Rectal smooth muscle tissue (tissue), 1 donor: ENCODE measurements at regions not wholly inside any gene's neighbourhood (a gene's known extent, or its start where the extent isn't known, plus 50 kb on each side); places are given as distances from the start of the nearest gene placed in this dataset.

Source experiments
- H3K27ac ChIP-seq: one replicate; pipeline ENCODE4 v1.7.0; 2013; ENCODE audit warnings: low read depth, low read length, inconsistent platforms
- H3K27me3 ChIP-seq: one replicate; pipeline ENCODE4 v1.7.0; 2013; ENCODE audit warnings: low read length; ENCODE audit not compliant: control insufficient read depth, insufficient read depth
- H3K36me3 ChIP-seq: one replicate; pipeline ENCODE4 v1.7.0; 2013; ENCODE audit warnings: low read length; ENCODE audit not compliant: control insufficient read depth, insufficient read depth
- H3K4me1 ChIP-seq: one replicate; pipeline ENCODE4 v1.7.0; 2013; ENCODE audit warnings: low read length; ENCODE audit not compliant: control insufficient read depth, insufficient read depth
- H3K4me3 ChIP-seq: one replicate; pipeline ENCODE4 v1.7.0; 2013; ENCODE audit warnings: low read length
- H3K9ac ChIP-seq: one replicate; pipeline ENCODE4 v1.7.0; 2013; ENCODE audit warnings: low read length

DNA sequence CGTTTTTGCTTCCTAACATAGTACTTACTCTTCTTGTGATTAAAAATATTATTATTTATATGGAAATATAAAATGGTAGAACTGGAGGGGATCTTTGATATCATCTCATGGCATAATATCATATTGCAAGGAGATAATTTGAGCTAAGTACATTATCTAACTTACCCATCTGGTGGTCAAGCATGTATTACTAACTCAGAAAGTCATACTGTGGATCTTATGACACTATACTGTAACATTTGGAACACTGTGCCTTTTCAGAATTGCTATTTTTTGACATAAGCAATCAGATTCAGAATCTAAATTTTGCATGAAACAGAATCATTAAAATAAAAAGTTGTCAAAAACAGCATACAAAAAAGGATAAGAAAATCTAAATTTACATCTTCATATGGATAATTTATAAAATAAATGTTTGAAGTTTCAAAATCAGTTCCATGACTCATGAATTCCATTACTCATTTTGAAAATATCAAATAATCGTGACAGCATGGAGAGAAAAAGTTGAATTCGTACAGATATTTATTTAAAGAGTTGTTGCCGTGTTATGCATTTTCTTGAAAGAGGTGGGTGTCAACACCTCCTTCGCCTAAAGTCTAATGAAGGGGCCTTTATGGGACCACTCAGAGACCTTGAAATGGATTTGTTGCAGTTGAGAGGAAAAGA, 928.1 kb downstream of the PDHA2 start:
- Histone ChIP-seq H3K27ac (no peak overlapping the region), H3K9ac (no peak overlapping the region), H3K27me3 (no peaks in the 10 kb centered on the region), H3K4me3 (no peak overlapping the region), H3K4me1 (no peaks in the 10 kb centered on the region), H3K36me3 (no peaks in the 10 kb centered on the region)

DNA sequence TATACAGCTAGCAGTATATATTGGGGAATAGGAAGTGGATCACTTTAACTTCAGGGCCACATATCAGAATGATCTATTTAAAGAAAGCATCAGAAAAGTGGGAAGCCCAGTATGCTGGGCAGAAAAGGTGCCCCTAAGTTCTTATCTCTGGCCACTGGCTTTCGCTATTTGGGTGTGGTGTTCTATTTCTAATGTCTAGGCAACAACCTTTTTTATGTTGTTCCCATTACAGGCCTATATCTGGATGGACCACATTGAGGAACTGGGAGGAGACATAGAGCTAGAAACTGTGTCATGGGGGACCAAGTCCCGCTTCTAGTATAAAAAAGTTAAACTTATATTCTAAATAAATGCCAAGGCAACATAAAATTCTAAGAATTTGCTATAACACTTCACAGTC, 935.6 kb downstream of the PDHA2 start:
- no peak overlapping the region for H3K27ac ChIP-seq
- no peak overlapping the region for H3K4me3 ChIP-seq
- no peaks in the 10 kb centered on the region for H3K36me3 ChIP-seq
- H3K27me3 ChIP-seq: no peaks in the 10 kb centered on the region
- H3K4me1 ChIP-seq: no peaks in the 10 kb centered on the region
- H3K9ac ChIP-seq: no peak overlapping the region

DNA sequence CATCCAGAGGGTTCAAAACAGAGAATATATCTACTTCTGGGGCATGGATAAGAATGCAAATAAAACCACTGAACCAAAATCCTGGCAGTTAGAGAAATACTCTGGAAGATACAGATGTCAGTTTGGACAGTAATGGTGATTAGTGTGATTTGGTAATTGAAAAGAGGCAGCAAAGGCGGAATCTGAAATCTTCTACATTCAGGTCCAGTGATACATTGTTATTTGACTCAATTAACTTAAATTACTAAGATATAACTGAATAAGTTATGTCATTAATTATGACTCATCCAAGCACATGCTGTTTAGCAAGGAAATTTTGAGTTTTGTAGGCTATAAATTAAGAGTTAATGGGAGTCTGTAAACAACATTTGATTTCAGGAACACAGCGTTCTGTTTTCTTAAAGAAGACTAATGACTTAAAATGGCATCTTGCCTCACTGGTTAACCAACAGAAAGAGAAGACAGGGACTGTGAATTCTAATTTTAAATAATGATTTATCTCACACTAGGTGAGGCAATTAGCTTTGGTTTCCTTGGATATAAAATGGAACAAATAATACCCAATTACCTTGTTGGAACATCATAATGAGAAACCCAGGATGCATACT, 937.1 kb downstream of the PDHA2 start:
- Histone ChIP-seq H3K4me1 (no peaks in the 10 kb centered on the region), H3K4me3 (no peak overlapping the region), H3K27me3 (no peaks in the 10 kb centered on the region), H3K9ac (no peak overlapping the region), H3K36me3 (no peaks in the 10 kb centered on the region), H3K27ac (no peak overlapping the region)

DNA sequence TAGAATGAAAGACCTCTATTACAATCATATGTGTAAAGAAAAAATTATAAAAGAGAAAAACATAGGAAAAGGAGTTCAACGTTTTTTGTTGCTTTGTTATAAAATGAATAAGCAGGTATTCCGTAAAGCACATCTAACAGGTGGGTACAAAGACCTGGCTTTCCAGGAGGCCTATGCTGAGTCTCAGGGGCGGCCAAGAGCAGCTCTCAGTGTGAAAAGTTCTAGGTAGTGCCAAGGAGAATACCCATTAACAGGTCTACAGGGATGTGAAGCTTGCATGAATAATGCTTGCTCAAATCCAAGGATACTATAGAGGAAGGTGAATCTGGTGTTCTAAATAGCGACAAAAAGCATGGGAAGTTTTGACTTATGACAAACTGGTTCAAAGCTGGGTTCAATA, 944.4 kb downstream of the PDHA2 start:
- Histone ChIP-seq H3K4me3 (no peak overlapping the region), H3K36me3 (no peaks in the 10 kb centered on the region), H3K27ac (no peak overlapping the region), H3K27me3 (no peaks in the 10 kb centered on the region), H3K4me1 (no peaks in the 10 kb centered on the region), H3K9ac (no peak overlapping the region)

DNA sequence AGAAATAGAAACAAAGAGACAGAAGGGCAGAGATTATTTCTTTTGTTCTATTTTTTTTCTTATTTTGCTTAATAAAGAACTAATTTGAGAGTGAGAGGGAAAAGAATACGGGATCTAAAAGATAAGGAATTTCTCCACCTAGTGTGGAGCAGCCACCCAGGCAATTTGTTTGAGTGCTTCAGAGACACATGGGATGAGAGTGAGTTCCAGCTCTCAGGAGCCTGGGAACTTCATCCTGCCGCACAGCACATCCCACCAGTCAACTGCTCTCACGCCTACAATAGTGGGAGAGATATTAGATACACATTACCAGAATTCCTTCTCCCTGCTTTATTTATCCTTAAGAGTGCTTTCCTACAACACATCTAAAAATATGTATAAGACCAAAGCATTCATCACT, 946.4 kb downstream of the PDHA2 start:
- no peaks in the 10 kb centered on the region for H3K27me3 ChIP-seq
- no peak overlapping the region for H3K9ac ChIP-seq
- H3K4me1 ChIP-seq: no peaks in the 10 kb centered on the region
- H3K27ac ChIP-seq: no peak overlapping the region
- H3K36me3 ChIP-seq: no peaks in the 10 kb centered on the region
- H3K4me3 ChIP-seq: no peak overlapping the region

DNA sequence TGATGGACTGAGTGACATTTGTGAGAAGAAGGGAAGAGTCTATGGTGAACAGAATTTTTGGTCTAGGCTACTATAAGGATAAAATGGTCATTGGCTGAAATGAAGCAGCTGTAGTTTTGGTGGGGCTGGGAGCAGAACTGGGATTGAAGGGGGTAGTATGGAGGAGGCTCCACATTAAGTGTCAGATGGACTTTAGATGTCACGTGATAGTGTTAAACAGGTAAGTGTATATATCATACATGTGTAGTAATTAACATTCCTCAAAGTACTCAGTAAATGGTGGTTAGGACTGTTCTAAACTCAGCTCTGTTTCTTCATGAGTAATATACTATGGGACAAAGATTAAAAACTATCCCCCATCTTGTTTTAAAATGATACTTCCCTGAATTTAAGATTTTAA, 947.9 kb downstream of the PDHA2 start:
- Histone ChIP-seq H3K4me3 (no peak overlapping the region), H3K27me3 (no peaks in the 10 kb centered on the region), H3K9ac (no peak overlapping the region), H3K4me1 (no peaks in the 10 kb centered on the region), H3K27ac (no peak overlapping the region), H3K36me3 (no peaks in the 10 kb centered on the region)

DNA sequence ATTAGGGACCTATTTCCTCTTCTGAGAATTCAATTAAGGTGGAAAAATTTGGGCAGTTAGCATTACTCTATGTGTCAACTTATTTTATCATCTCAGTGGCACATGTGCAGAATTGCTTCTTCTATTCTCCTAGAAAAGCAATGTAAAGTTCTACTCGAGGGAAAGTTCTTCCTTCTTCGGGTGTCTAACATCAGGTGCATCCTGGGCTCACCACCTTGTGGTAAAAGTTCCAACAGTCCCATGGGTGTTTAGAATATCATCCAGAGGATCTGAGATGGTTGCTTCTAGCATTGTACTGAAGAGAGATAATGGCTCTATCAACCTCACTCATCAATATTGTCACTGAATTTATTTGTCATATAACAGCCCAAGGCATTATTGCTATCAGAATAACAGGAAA, 969.7 kb downstream of the PDHA2 start:
- Histone ChIP-seq H3K4me3 (no peak overlapping the region), H3K27ac (no peak overlapping the region), H3K4me1 (no peaks in the 10 kb centered on the region), H3K27me3 (no peaks in the 10 kb centered on the region), H3K36me3 (no peaks in the 10 kb centered on the region), H3K9ac (no peak overlapping the region)

DNA sequence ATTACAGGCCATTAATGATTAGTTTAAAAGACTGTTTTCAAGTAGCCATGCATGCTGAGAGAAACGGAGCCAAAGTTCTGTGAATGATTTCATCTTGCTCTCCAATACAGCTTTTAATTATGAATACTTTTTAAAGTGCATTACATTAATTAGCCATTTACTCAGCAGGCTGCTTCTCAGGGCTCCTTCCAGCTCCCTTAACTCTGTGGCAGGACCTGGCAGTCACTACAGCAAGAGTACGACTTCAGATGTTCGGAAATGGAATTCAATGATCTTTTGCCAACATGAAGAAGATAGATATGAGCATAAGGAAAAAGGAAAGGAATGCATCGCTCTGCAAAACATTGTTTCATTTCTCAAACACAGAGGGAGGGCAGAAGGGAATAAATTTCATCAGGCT, 987.2 kb downstream of the PDHA2 start:
- no peak overlapping the region for H3K4me3 ChIP-seq
- no peaks in the 10 kb centered on the region for H3K27me3 ChIP-seq
- H3K27ac ChIP-seq: no peak overlapping the region
- H3K9ac ChIP-seq: no peak overlapping the region
- no peaks in the 10 kb centered on the region for H3K4me1 ChIP-seq
- no peaks in the 10 kb centered on the region for H3K36me3 ChIP-seq

DNA sequence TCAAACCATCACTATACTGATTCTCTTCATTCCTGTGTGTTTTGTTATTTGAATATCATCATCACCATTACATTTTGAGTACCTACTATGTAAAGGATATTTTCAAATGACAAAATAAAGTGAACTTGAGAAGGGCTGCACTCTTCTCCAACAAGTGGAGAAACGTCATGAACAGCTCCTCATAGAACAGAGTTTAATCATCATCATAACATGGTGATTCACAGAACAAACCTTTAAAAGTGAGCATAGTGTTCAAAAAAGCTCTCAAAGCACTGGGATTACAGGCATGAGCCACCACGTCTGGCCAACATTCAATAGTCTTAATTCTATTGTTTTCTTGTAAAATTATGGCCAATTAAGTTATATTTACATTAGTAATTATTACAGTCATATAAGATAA, 993.9 kb downstream of the PDHA2 start:
- H3K36me3 ChIP-seq: no peaks in the 10 kb centered on the region
- H3K27me3 ChIP-seq: no peaks in the 10 kb centered on the region
- H3K27ac ChIP-seq: no peak overlapping the region
- no peak overlapping the region for H3K4me3 ChIP-seq
- no peaks in the 10 kb centered on the region for H3K4me1 ChIP-seq
- no peak overlapping the region for H3K9ac ChIP-seq

DNA sequence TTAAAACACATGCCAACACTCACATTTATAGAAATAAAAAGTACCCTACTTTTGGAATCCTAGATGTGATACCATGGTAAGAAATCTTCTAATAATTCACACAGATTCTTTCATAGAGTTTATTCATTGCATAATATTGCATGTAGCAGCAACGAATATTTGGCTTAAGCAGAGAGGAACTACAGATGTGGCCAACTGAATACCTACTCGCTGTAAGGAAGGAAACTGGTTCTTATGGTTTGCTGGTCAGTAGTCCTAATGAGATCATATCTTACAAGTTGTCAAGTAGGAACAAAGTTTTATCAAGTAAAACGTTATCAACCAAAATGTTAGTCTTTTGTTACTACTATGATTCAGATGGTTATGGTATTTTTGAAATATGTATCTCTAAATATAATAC, 996.1 kb downstream of the PDHA2 start:
- Histone ChIP-seq H3K27me3 (no peaks in the 10 kb centered on the region), H3K36me3 (no peaks in the 10 kb centered on the region), H3K4me1 (no peaks in the 10 kb centered on the region), H3K4me3 (no peak overlapping the region), H3K9ac (no peak overlapping the region), H3K27ac (no peak overlapping the region)

DNA sequence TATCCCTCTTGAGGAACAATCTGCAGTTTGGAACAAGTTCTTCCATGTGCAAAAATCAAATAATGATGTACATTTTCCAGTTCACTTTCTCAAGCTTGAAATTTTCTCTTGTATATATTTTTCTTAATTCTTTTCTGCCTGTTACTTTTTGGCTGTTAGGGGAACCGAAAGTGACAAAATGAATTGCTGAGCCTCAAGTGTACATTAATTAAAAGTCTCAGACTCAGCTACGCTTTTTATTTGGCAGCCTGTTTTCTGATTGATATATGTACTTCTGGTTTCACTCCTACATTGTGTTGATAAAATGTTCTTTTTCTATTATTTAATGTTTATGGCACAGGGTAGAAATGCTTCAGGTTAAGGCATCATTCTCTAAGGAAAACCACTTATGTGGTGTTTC, 999.5 kb downstream of the PDHA2 start:
- H3K4me1 ChIP-seq: no peaks in the 10 kb centered on the region
- H3K36me3 ChIP-seq: no peaks in the 10 kb centered on the region
- no peak overlapping the region for H3K4me3 ChIP-seq
- H3K27ac ChIP-seq: no peak overlapping the region
- H3K27me3 ChIP-seq: no peaks in the 10 kb centered on the region
- H3K9ac ChIP-seq: no peak overlapping the region

DNA sequence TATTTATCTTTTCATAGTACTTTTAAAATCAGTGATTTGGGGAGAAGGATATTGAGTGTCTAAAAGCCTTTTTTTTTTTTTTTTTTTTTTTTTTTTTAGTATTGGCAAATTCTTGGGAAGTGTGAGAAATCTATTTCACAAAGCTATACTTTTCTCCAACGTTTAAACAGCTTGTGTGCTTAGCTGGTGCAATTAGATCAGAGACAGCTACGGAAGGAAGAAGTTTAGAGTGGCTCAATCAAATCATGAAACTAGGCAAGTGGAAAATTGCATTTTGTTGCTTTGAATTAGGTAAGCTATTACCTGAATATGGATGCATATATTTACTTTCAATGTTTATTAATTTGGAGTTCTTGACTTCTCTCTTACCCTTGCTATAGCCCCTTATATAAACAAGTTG, 1001.9 kb downstream of the PDHA2 start:
- no peaks in the 10 kb centered on the region for H3K4me1 ChIP-seq
- H3K27me3 ChIP-seq: no peaks in the 10 kb centered on the region
- H3K4me3 ChIP-seq: no peak overlapping the region
- no peaks in the 10 kb centered on the region for H3K36me3 ChIP-seq
- H3K9ac ChIP-seq: no peak overlapping the region
- no peak overlapping the region for H3K27ac ChIP-seq

DNA sequence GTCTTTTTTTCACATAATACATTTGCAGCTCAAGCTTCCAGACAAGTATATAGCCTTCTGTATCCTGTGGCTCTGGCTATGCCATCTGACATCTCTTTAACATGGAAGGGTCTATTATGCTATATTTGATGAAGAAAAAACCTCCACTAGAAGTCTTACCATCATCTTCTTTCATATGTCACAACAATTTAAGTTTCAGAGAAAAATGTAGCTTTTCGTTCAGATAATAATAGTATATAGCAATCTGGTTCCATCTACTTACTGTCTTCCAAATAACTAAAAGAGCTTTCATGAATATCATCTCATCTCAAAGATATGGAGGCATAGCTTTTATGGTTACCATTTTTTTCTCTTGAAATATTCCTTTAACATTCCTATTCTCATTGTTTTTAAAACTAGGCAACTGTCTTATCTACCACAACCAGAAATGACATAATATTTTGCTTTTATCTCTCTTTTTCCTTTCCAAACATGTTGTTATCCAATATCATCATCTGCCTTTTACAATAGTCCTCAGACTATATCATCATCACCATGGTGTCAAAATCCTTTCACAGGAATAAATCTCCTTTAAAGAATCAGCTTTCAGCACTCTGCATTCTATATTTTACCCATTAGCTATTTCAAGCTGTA, 1005.1 kb downstream of the PDHA2 start:
- Histone ChIP-seq H3K36me3 (no peaks in the 10 kb centered on the region), H3K27me3 (no peaks in the 10 kb centered on the region), H3K27ac (no peak overlapping the region), H3K4me1 (no peaks in the 10 kb centered on the region), H3K4me3 (no peak overlapping the region), H3K9ac (no peak overlapping the region)
